Stomach smooth muscle (tissue), 2 donors: ENCODE measurements at regions not wholly inside any gene's neighbourhood (a gene's known extent, or its start where the extent isn't known, plus 50 kb on each side); places are given as distances from the start of the nearest gene placed in this dataset.
"Not testable (repeated sequence)": the region's sequence is repeated elsewhere in the genome, so short reads cannot be mapped to it uniquely, and the experiment has no call there.

Experiments
- H3K27ac ChIP-seq: one replicate; pipeline ENCODE4 v1.7.0; 2013; ENCODE audit warnings: mild to moderate bottlenecking, low read length, inconsistent platforms
- H3K27me3 ChIP-seq, 2 donors: one replicate each; pipeline ENCODE4 v1.7.0; 2013; ENCODE audit warnings: low read length in 2 of 2; ENCODE audit not compliant: insufficient read depth in 2 of 2, control insufficient read depth in 1 of 2
- H3K36me3 ChIP-seq, 2 donors: one replicate each; pipeline ENCODE4 v1.7.0; 2013; ENCODE audit warnings: low read length in 2 of 2; ENCODE audit not compliant: control insufficient read depth in 2 of 2, insufficient read depth in 2 of 2
- H3K4me1 ChIP-seq: one replicate; pipeline ENCODE4 v1.7.0; 2013; ENCODE audit warnings: low read length; ENCODE audit not compliant: control insufficient read depth, insufficient read depth
- H3K4me3 ChIP-seq, 2 donors: one replicate each; pipeline ENCODE4 v1.7.0; 2013; ENCODE audit warnings: low read length in 2 of 2
- H3K9ac ChIP-seq, 2 donors: one replicate each; pipeline ENCODE4 v1.7.0; 2013; ENCODE audit warnings: low read length in 2 of 2, mild to moderate bottlenecking in 1 of 2
- H3K9me3 ChIP-seq, 2 donors: one replicate each; pipeline ENCODE4 v1.7.0; 2013; ENCODE audit warnings: low read length in 2 of 2; ENCODE audit not compliant: control insufficient read depth in 2 of 2
- donor health status: healthy.
- donor health status: Pancreatic carcinoma.

DNA sequence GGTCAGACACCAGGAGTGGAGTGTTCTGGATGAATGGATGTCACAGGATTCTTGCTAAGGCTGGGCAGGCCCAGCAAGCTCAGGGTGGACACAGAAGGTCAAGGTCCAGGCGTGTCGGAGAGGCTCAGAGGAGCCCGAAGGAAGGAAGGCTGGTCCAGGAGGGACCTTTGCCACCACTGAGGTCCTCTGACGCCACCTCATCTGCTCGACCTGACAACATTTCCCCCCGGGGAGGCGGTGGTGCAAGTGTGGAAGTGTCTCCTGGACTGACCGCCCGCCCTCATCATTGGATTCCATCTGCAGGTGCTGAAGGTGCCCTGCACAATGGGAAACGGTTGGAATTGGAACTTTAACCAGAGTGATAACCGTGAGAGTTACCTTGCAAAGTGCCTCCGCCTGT is 124.6 kb downstream of the RTP5 start:
- H3K9ac ChIP-seq: no peak overlapping the region
- no peaks in the 10 kb centered on the region for H3K36me3 ChIP-seq
- no peak overlapping the region for H3K4me3 ChIP-seq
- H3K27me3 ChIP-seq: peaks cover 2 to 8% of the 10 kb centered on the region in 2 donors
- H3K4me1 ChIP-seq: no peaks in the 10 kb centered on the region
- H3K27ac ChIP-seq: no peak overlapping the region
- no peaks in the 10 kb centered on the region for H3K9me3 ChIP-seq

DNA sequence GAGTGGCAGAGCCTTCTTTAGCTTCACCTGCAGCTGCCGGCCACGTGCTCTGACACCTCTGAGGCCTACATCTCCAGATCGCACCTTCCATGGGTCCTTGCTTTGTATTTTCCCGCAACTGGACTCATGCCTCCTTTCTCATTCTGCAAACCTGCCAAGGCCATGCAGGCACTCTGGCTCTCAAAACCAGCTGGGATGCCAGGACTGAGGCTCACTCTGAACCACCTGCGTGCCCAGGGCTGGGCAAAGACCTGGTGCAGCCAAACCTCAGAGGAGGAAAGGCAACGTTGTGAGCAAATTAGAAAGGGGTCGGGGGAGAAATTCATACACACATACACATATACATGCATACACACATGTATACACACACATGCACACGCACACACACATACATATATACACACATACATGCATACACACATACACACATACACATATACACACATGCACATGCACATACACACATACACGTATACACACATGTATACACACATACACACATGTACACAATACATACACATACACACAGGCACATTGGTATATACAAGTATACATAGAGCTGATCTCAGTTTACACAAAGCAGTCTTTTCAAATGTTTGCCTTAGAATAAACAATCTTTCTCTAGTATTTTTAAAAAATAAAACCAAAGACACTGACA is 125.2 kb downstream of the RTP5 start:
- Histone ChIP-seq H3K4me3 (no peak overlapping the region), H3K27ac (no peak overlapping the region), H3K36me3 (no peaks in the 10 kb centered on the region), H3K9ac (no peak overlapping the region), H3K27me3 (peaks cover 2 to 8% of the 10 kb centered on the region in 2 donors), H3K9me3 (no peaks in the 10 kb centered on the region), H3K4me1 (no peaks in the 10 kb centered on the region)

DNA sequence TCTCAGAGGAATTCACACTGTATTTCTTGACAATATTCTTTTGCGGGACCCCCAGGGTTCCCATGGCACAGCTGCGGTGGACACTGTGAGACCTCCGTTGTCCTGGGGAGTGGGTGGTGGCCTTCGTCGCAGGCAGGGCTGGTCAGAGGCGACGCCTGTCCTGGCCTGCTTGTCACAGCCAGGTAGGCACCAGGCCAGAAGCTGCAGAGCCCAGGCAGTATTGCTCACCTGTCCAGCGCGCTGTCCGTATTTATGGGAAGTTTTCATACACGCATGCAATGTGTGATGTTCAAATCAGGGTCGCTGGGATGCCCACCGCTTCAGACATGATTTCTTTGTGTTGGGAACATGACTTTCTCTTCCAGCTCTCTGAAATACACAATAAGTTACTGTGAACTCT is 126.6 kb downstream of the RTP5 start:
- no peak overlapping the region for H3K9ac ChIP-seq
- no peaks in the 10 kb centered on the region for H3K4me1 ChIP-seq
- peaks cover 2 to 8% of the 10 kb centered on the region in 2 donors for H3K27me3 ChIP-seq
- no peaks in the 10 kb centered on the region for H3K9me3 ChIP-seq
- H3K36me3 ChIP-seq: no peaks in the 10 kb centered on the region
- H3K27ac ChIP-seq: no peak overlapping the region
- H3K4me3 ChIP-seq: no peak overlapping the region

DNA sequence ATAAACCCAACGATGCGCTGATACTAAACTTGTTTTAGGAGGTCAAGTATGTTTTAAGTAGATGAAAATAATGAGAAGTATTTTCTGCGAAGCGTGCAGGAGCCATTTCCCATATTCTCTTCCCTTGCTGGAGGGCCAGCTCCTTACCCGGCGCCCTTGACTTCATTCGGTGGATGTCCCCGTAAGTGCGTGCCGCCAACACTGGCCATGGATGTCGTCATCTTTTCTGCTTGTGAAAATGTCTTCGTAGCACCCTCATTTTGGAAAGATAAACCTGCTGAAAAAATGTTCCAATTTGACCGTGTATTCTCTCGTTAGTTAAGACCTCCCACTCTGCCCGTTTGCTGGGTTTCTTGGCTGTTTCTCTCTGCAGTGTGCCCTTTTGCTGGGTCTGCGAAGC is 127.5 kb downstream of the RTP5 start:
- H3K4me1 ChIP-seq: no peaks in the 10 kb centered on the region
- H3K27ac ChIP-seq: no peak overlapping the region
- H3K36me3 ChIP-seq: no peaks in the 10 kb centered on the region
- no peak overlapping the region for H3K4me3 ChIP-seq
- no peak overlapping the region for H3K9ac ChIP-seq
- H3K9me3 ChIP-seq: no peaks in the 10 kb centered on the region
- H3K27me3 ChIP-seq: peaks cover 0 to 8% of the 10 kb centered on the region in 2 donors

DNA sequence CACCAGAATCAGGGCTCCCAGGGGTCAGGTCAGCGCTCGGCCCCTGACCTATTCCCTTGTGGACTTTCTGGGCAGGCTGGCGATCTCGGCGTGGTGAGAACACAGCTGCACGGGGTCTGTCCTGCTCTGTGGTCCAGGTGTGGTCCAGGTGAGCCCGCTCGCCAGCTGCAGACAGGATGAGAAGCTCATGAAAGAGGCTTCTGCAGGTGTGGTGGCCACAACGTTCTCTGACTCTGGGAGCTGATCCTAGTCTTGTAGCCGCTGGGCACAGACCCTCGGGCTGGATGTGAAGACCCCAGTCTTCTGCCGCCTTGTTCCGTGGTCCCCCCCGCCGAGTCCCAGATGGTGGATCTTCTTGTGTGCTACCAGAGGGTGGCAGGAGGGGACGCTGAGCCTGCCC is 129.7 kb downstream of the RTP5 start:
- H3K27me3 ChIP-seq: peaks cover 0 to 5% of the 10 kb centered on the region in 2 donors
- H3K9ac ChIP-seq: no peak overlapping the region
- H3K4me3 ChIP-seq: no peak overlapping the region
- no peak overlapping the region for H3K27ac ChIP-seq
- no peaks in the 10 kb centered on the region for H3K9me3 ChIP-seq
- H3K36me3 ChIP-seq: no peaks in the 10 kb centered on the region
- H3K4me1 ChIP-seq: no peaks in the 10 kb centered on the region

DNA sequence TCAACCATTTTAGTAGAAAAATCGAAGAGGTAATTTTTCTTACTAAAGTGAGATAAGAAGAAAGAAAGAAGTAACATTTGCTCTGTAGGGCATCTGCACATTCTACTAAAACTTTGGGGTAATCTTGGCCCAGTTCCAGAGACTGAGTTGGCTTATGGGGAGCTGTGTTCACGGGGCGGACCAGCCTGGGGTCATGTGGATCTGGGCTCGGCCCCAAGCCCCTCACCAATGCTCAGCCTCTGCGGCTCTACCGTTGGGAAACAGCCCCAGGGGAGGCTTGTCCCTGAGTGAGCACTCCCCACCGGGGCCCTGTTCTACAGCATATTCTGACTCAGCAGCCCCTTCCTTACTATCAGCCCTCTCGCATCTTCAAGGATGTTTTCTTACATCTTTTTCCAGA is 132.3 kb downstream of the RTP5 start:
- peaks cover 0 to 5% of the 10 kb centered on the region in 2 donors for H3K27me3 ChIP-seq
- H3K36me3 ChIP-seq: no peaks in the 10 kb centered on the region
- no peak overlapping the region for H3K4me3 ChIP-seq
- no peaks in the 10 kb centered on the region for H3K4me1 ChIP-seq
- H3K27ac ChIP-seq: no peak overlapping the region
- H3K9ac ChIP-seq: no peak overlapping the region
- no peaks in the 10 kb centered on the region for H3K9me3 ChIP-seq

DNA sequence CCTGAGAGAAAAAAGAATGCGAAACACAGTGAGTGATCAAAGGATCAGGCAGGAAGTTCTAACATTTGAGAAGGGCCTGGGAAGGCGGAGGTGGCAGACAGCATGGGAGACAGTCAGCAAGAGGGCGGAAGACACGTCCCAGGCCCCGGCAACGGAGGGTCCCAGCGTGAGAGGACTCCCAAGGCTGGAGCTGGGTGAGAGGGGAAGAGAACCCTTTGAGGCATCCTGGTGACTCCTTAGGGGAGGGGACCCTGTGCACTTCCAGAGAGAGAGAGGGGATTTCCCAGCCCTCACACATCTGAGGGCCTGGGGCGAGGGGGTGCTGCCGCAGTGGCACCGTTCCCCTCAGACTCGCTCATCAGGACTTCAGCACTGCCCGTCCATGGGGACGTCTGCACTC is 133.4 kb downstream of the RTP5 start:
- Histone ChIP-seq H3K9me3 (no peaks in the 10 kb centered on the region), H3K27ac (no peak overlapping the region), H3K36me3 (no peaks in the 10 kb centered on the region), H3K4me1 (no peaks in the 10 kb centered on the region), H3K27me3 (peaks cover 0 to 3% of the 10 kb centered on the region in 2 donors), H3K4me3 (no peak overlapping the region), H3K9ac (no peak overlapping the region)

DNA sequence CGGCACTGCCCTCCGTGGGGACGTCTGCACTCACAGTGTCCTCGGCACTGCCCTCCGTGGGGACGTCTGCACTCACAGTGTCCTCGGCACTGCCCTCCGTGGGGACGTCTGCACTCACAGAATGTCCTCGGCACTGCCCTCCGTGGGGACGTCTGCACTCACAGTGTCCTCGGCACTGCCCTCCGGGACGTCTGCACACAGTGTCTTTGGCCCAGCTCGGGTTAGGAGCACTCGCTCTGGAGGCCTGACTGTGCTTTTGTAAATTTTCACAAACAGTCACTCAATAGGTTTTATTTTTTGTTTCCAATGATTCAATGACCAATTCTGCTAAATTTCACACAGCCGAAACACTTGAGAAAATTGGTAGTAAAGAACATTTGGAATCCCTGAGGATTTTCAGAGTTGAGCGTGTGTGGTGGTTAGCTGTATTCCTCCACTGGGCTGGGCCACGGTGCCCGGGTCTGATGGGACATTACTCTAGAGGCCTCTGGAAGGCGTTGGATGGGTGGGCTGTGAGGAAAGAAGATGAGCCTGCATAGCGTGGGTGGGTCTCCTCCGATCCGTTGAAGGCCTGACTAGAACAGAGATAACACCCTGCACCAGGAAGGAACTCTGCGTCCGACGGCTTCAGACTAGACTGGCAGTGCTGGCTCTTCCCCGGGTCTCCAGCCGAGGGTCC is 134.8 kb downstream of the RTP5 start:
- no peaks in the 10 kb centered on the region for H3K9me3 ChIP-seq

DNA sequence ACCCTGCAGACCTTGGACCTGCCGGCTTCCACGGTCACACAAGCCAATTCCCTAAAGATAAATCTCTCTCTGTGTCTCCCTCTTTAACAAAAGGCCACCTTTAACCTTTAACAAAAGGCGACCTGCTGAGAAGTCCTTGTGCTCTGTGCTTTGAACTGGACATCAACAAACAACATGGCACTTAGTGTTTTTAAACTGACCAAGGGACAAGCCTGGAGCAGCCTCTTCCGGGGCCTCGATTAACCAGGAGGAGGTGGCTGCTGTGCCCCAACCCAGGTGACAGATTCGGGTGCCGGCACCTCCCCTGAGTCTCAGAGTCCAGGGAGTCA is 135.3 kb downstream of the RTP5 start:
- Histone ChIP-seq H3K9ac (no peak overlapping the region), H3K9me3 (no peaks in the 10 kb centered on the region), H3K27me3 (no peaks in the 10 kb centered on the region), H3K36me3 (no peaks in the 10 kb centered on the region), H3K4me3 (no peak overlapping the region), H3K27ac (no peak overlapping the region), H3K4me1 (no peaks in the 10 kb centered on the region)

More for the DNA sequence above, 134.8 kb downstream of the RTP5 start:
- H3K27me3 ChIP-seq: no peaks in the 10 kb centered on the region
- H3K9ac ChIP-seq: no peak overlapping the region
- H3K36me3 ChIP-seq: no peaks in the 10 kb centered on the region
- no peaks in the 10 kb centered on the region for H3K4me1 ChIP-seq
- no peak overlapping the region for H3K4me3 ChIP-seq
- no peak overlapping the region for H3K27ac ChIP-seq

DNA sequence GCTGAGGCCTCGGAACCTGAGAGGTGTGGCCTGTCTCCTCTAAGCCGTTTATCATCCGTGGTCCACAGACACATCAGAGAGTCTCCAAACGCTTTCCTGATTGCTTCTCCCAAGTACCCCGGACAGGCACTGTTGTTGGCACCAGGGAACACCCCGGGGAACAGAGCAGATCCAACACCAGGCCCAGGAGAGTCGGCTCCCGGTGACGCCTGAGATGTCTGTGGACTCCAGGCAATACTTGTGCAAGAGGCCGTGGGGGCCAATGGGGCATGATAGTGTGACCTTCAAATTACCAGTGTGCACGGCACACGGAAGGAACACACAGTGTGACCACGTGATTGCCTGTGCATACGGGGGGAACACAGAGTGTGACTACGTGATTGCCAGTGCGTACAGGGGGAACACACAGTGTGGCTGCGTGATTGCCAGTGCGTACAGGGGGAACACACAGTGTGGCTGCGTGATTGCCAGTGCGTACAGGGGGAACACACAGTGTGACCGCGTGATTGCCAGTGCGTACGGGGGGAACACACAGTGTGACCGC is 136.6 kb downstream of the RTP5 start:
- not testable (repeated sequence) for H3K36me3 ChIP-seq, H3K27me3 ChIP-seq, H3K4me1 ChIP-seq

DNA sequence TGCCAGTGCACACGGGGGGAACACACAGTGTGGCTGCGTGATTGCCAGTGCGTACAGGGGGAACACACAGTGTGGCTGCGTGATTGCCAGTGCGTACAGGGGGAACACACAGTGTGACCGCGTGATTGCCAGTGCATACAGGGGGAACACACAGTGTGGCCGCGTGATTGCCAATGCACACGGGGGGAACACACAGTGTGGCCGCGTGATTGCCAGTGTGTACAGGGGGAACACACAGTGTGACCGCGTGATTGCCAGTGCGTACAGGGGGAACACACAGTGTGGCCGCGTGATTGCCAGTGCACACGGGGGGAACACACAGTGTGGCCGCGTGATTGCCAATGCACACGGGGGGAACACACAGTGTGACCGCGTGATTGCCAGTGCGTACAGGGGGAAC is 139.4 kb downstream of the RTP5 start:
- H3K27ac ChIP-seq, H3K4me3 ChIP-seq, H3K9me3 ChIP-seq, H3K9ac ChIP-seq, H3K36me3 ChIP-seq, H3K27me3 ChIP-seq, H3K4me1 ChIP-seq: not testable (repeated sequence)

More for the DNA sequence above, 136.6 kb downstream of the RTP5 start:
- not testable (repeated sequence) for H3K9me3 ChIP-seq, H3K4me3 ChIP-seq, H3K27ac ChIP-seq, H3K9ac ChIP-seq
